Gastrocnemius medialis (tissue), 4 donors: ENCODE measurements at regions not wholly inside any gene's neighbourhood (a gene's known extent, or its start where the extent isn't known, plus 50 kb on each side); places are given as distances from the start of the nearest gene placed in this dataset.

ENCODE experiments used
- ATAC-seq, 2 donors: fragments of 150-250 bp; one replicate each; pipeline ENCODE4 v1.9.1; 2016
- DNase-seq, 2 donors: peaks; one replicate each; pipeline ENCODE4 v3.0.0-alpha.2; 2019
- H3K27ac ChIP-seq, 4 donors: fragments of 200-600 bp; sonication (generic); 1 replicate in 1 of 4; 2 replicates in 3 of 4; pipeline ENCODE4 v1.5.1; 2016 to 2018; ENCODE audit warnings: mild to moderate bottlenecking in 2 of 4, moderate library complexity in 1 of 4
- H3K27me3 ChIP-seq, 3 donors: fragments of 200-600 bp; sonication (generic) in 2 of 3; 1 replicate in 1 of 3; 2 replicates in 2 of 3; pipeline versions ENCODE4 v1.5.1 to v1.6.0; 2016 to 2019; ENCODE audit warnings: mild to moderate bottlenecking in 1 of 3, moderate library complexity in 1 of 3
- H3K36me3 ChIP-seq, 2 donors: fragments of 200-600 bp; sonication (generic) in 1 of 2; one replicate each; pipeline ENCODE4 v1.5.1; 2017 to 2018
- H3K4me1 ChIP-seq, 2 donors: fragments of 200-600 bp; sonication (generic) in 1 of 2; one replicate each; pipeline ENCODE4 v1.5.1; 2016 to 2017; ENCODE audit warnings: mild to moderate bottlenecking in 2 of 2
- H3K4me3 ChIP-seq, 4 donors: fragments of 200-600 bp; sonication (generic) in 3 of 4; 1 replicate in 1 of 4; 2 replicates in 3 of 4; pipeline ENCODE4 v1.5.1; 2016 to 2019; ENCODE audit warnings: mild to moderate bottlenecking in 2 of 4
- H3K9me3 ChIP-seq, 3 donors: fragments of 200-600 bp; sonication (generic) in 2 of 3; 1 replicate in 1 of 3; 2 replicates in 2 of 3; pipeline ENCODE4 v1.5.1; 2016 to 2019
- CTCF ChIP-seq, 5 experiments: fragments of 450-650 bp in 3 of 5; fragments of 200-600 bp in 2 of 5; sonication (generic) in 2 of 5; IDR thresholded peaks in 4 of 5; conservative IDR thresholded peaks in 1 of 5; 1 replicate in 4 of 5; 2 replicates in 1 of 5; pipeline ENCODE4 v1.5.1; 2016 to 2019; ENCODE audit warnings: antibody characterized with exemption in 5 of 5, mild to moderate bottlenecking in 3 of 5, moderate library complexity in 3 of 5
- POLR2A ChIP-seq, 2 donors: fragments of 450-650 bp; IDR thresholded peaks; one replicate each; pipeline ENCODE4 v1.6.1; 2017; ENCODE audit warnings: antibody characterized with exemption in 2 of 2, mild to moderate bottlenecking in 2 of 2, moderate library complexity in 2 of 2
- in situ Hi-C, 4 donors: fragments of 200-750 bp; cut with MboI; loops; one replicate each; pipeline versions ENCODE4 v1.15.0 to v1.8.0; 2017; ENCODE audit warnings: low sequenced_read_pairs in 4 of 4
- intact Hi-C: fragments of 100-400 bp; cut with DNase I; formaldehyde crosslinking; loops from one replicate; pipeline ENCODE4 v1.15.1; 2023; ENCODE audit warnings: low total_unique reads

DNA sequence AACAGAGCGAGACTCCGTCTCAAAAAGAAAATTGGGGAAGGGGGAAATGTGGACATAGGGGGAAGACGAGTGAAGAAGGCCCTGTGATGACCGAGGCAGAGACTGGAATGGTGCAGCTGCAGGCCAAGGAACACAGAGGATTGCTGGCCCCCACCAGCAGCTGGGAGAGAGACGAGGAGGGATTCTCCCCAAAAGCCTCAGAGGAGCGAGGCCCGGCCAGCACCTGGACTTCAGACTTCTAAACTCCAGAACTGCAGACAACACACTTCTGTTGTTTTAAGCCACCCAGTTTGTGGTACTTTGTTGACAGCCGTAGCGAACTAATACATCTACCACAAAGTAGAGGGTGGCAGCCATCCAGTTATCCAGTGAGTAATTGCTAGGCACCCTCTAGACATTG, 124.6 kb downstream of the ATPSCKMT start:
- intact Hi-C loops (no loop called here), in situ Hi-C loops (no loop called here)
- Histone ChIP-seq H3K9me3 (no peaks in the 10 kb centered on the region), H3K27ac (no peak overlapping the region), H3K27me3 (no peaks in the 10 kb centered on the region), H3K4me3 (no peak overlapping the region), H3K4me1 (peaks cover 0 to 4% of the 10 kb centered on the region in 2 donors), H3K36me3 (no peaks in the 10 kb centered on the region)
- ATAC-seq (no peak), DNase-seq (no peak)
- TF ChIP-seq POLR2A (IDR thresholded peaks at IDR 0.05), result no peak
- TF ChIP-seq CTCF (IDR thresholded peaks at IDR 0.05 in 4 of 5, conservative IDR thresholded peaks at IDR 0.05 in 1 of 5), result no peak

- no peak overlapping the region for H3K4me3 ChIP-seq
- no peaks in the 10 kb centered on the region for H3K36me3 ChIP-seq
- DNase-seq, result no peak
- H3K27me3 ChIP-seq, result no peaks in the 10 kb centered on the region
- peaks cover 0 to 4% of the 10 kb centered on the region in 2 donors for H3K4me1 ChIP-seq
- H3K9me3 ChIP-seq, result no peaks in the 10 kb centered on the region
- TF ChIP-seq POLR2A (IDR thresholded peaks at IDR 0.05) (no peak), CTCF (IDR thresholded peaks at IDR 0.05 in 4 of 5, conservative IDR thresholded peaks at IDR 0.05 in 1 of 5) (no peak)
- no peak overlapping the region for H3K27ac ChIP-seq
- in situ Hi-C loops, result no loop called here
- no peak for ATAC-seq
- intact Hi-C loops, result no loop called here
Observed at GRCh38 chr5:10124287-10124686, 125.4 kb downstream of the ATPSCKMT start.

DNA sequence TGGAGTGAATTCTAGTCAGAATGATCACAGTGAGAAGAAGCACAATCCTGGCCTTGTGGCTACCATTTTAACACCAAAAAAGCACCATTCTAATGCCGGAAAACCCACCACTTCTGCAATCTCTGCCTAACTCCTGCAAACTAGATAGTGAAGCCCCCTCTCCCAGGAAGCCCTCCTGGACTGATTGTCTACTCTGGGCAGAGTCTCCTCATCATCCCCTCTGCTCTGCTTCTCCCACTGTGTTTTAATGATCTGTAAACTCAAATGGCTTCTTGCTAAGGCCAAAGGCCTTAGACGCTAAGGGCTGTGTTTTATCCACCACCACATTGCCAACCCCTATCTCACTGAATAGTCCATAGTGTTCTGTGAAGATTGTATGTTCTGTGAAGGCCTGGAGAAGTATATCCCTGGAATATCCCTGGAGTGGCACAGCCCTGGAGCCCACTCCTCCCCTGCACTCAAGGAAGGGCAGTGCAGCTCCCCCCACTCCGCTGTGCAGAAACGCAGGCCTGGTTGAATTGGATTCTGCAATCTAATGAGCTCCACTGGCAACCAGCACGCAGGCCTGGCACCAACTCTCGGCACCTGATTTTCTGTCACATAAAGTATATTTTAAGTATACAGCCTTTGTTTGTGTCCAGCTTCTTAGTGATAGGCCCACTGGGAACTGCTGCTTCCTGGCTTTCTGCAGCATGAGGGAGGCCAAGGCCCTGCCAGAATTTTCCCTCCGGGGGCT, 126.3 kb downstream of the ATPSCKMT start:
- DNase-seq (no peak), ATAC-seq (no peak)
- Histone ChIP-seq H3K4me1 (peaks cover 0 to 4% of the 10 kb centered on the region in 2 donors), H3K36me3 (no peaks in the 10 kb centered on the region), H3K4me3 (no peak overlapping the region), H3K27ac (no peak overlapping the region), H3K9me3 (no peaks in the 10 kb centered on the region), H3K27me3 (no peaks in the 10 kb centered on the region)
- in situ Hi-C loops, result no loop called here
- no peak for TF ChIP-seq CTCF (IDR thresholded peaks at IDR 0.05 in 4 of 5, conservative IDR thresholded peaks at IDR 0.05 in 1 of 5)
- no peak for TF ChIP-seq POLR2A (IDR thresholded peaks at IDR 0.05)
- intact Hi-C loops, result no loop called here

DNA sequence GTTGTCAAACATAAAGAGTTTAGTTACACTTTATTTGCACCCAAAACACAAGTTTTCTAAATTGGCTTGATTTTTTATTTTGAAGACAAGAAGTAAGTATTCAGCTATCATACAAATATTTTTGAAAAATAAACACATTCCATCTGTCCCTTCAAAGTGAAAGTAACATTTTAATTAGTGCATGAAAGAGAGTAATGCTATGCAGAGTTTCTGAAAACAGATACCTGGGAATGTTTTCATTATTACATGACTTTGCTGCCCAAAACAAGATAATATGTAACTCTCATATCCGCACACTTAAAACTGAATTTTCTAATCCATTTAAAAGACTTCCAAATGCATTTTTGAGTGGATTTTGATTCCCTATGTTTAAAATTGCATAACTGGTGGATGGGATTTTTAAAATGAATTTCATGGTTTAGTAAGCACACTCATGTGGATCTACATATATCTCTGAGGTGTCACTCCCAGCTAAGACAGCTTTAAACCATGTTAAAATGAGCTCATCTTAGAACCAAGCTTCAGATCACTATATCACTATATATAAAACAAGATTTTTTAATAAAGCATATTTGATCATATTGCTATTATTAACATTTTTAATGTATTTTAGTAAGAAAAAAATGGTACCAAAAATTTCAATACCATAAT, 127.5 kb downstream of the ATPSCKMT start:
- Histone ChIP-seq H3K4me1 (peaks cover 0 to 4% of the 10 kb centered on the region in 2 donors), H3K27me3 (no peaks in the 10 kb centered on the region), H3K4me3 (no peak overlapping the region), H3K27ac (no peak overlapping the region), H3K36me3 (no peaks in the 10 kb centered on the region), H3K9me3 (no peaks in the 10 kb centered on the region)
- no peak for TF ChIP-seq CTCF (IDR thresholded peaks at IDR 0.05 in 4 of 5, conservative IDR thresholded peaks at IDR 0.05 in 1 of 5)
- no peak for TF ChIP-seq POLR2A (IDR thresholded peaks at IDR 0.05)
- in situ Hi-C loops (no loop called here), intact Hi-C loops (no loop called here)
- no peak for DNase-seq
- no peak for ATAC-seq
